ENCODE measurements at regions not wholly inside any gene's neighbourhood (a gene's known extent, or its start where the extent isn't known, plus 50 kb on each side); places are given as distances from the start of the nearest gene placed in this dataset.
A peak's percentile ranks its signal among the peaks of the same experiment; 100 is the strongest.
"Not testable (repeated sequence)": the region's sequence is repeated elsewhere in the genome, so short reads cannot be mapped to it uniquely, and the experiment has no call there.

GRCh38 chr1:244304656-244305055 is 147.1 kb downstream of the ADSS2 start:
- no peak for TF ChIP-seq ZNF274 (IDR thresholded peaks at IDR 0.05; ENCODE audit: low read depth, low read length)
- no peak overlapping the region for H3K4me3 ChIP-seq (ENCODE audit: low read length)

DNA sequence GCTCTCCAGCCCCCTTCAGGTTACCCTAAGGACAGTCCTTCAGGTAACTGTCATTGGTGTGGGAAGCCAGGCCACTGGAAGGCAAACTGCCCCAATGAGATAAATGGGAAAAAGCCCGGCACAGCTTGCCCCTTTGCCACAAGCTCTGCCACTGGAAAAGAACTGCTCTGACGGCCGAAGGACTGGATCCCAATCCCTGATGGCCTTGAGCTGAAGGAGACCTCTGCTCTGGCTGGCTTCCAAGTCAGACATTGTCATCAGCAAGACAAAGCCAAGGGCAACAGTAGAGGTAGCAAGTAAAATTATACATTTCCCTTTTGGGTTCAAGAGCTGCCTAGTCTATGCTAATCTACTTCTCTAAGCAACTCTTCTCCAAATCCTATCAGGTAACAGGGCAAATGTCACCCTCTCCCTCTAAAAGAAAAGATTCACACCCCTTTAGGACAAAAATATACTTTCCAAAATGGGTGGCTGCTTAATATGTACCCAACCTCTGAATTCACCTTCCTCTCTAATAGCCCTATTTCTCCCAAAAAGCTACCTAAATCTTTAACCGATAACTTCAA is 145.8 kb downstream of the ADSS2 start:
- TF ChIP-seq ZNF274 (IDR thresholded peaks at IDR 0.05; ENCODE audit: low read depth, low read length): no peak
- H3K4me3 ChIP-seq (ENCODE audit: low read length): no peak overlapping the region

- TF ChIP-seq ZNF274 (IDR thresholded peaks at IDR 0.05; ENCODE audit: low read depth, low read length): no peak
Observed at GRCh38 chr1:244306544-244306943, 145.2 kb downstream of the ADSS2 start.

DNA sequence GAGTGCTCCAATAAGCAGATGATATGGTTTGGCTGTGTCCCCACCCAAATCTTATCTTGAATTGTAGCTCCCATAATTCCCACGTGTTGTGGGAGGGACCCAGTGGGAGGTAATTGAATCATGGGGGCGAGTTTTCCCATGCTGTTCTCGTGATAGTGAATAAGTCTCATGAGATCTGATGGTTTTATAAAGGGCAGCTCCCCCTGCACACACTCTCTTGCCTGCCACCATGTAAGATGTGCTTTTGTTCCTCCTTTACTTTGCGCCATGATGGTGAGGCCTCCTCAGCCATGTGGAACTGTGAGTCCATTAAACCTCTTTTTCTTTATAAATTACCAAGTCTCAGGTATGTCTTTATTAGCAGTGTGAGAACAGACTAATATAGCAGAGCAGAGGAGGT is 142.5 kb downstream of the ADSS2 start:
- not testable (repeated sequence) for H3K4me3 ChIP-seq (ENCODE audit: low read length)

More at GRCh38 chr1:244306544-244306943, 145.2 kb downstream of the ADSS2 start:
- H3K4me3 ChIP-seq (ENCODE audit: low read length): no peak overlapping the region

DNA sequence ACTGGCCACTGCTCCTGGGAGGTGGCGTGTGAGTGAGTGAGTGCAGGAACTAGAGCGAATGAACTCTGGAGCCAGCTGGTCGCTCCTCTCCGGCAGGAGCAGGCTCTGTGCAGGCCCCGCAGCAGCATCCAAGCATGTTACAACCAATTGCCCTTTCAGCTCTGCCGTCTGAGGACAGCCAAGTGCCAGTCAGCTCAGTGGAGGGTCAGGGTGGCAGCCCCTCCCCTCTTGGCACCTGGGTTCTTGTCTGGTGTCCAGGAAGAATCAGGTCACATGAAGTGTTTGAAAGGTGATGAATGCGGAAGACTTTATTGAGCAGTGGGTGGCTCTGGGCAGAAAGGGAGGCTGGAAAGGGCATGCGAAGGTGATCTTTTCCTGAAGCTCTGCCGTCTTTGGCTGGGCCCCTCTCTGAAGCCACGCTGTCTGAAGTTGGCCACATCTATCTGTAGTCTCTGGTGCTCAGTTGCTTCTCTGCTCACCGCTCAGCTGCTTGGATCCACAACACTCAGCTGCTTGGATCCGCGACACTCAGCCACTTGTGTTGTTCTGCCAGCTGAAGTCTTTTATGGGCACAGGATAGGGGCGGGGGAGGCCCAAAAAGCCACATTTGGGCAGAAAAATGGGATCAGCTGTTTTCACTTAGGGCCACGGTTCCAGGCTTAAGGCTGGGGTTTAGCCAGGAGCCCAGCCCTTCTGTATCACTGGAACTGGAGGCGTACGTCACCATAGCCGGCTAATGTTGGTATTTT is 139.8 kb downstream of the ADSS2 start:
- TF ChIP-seq ZNF274 (IDR thresholded peaks at IDR 0.05; ENCODE audit: low read depth, low read length): no peak
- no peak overlapping the region for H3K4me3 ChIP-seq (ENCODE audit: low read length)

- H3K4me3 ChIP-seq (ENCODE audit: low read length): no peak overlapping the region
- no peak for TF ChIP-seq ZNF274 (IDR thresholded peaks at IDR 0.05; ENCODE audit: low read depth, low read length)
Observed at GRCh38 chr1:244313346-244313745, 138.4 kb downstream of the ADSS2 start.

DNA sequence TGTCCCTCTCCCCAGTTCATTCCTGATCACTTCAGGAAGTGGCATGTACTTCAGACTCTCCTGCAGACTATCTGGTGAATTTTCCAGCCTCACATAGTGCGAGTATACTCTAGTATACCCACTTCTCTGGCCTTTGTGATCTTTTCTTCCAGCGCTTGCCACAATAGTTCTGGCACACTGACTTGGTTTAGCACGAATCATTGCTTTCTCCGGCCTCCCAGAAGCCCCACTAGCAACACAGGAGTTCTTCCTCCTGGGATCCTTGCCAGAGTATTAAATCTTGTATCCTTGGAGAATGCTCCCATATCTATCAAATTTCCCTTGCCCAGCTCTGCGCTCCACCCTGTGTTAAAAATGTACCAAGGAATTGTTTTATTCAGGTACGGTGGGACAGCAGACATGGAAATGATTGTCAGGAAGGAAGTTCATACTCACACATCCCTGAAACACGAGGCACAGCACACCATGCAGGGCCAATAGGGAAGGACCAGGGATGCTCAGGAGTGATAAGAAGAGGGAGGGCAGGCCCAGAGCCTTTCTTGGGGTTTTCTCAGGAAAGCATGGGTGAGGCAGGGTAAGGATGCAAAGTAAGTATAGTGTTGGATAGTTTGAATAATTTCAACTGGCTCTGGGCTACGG is 136.7 kb downstream of the ADSS2 start:
- no peak overlapping the region for H3K4me3 ChIP-seq (ENCODE audit: low read length)
- no peak for TF ChIP-seq ZNF274 (IDR thresholded peaks at IDR 0.05; ENCODE audit: low read depth, low read length)

DNA sequence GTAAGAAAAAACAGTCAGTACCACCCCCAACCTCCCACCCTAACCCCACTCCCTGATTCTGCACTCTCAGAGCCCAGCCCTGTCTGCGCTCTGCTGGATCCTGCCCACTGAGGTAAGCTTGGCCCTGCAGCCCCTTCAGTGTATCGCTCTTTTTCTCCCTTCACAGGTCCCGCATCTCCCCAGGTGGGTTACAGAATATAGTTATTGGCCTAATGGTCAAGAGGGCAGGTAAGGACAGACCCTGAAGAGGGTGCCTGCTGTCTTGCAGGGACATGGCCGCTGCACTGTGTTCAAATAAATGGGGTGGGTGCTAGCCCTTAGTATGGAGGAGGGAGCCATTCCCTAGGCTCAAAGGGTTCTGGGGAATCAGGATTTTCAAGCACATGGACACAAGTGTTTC is 135.7 kb downstream of the ADSS2 start:
- no peak overlapping the region for H3K4me3 ChIP-seq (ENCODE audit: low read length)
- TF ChIP-seq ZNF274 (IDR thresholded peaks at IDR 0.05; ENCODE audit: low read depth, low read length): no peak

GRCh38 chr1:244316407-244316806 is 135.3 kb downstream of the ADSS2 start:
- TF ChIP-seq ZNF274 (IDR thresholded peaks at IDR 0.05; ENCODE audit: low read depth, low read length): no peak
- no peak overlapping the region for H3K4me3 ChIP-seq (ENCODE audit: low read length)

DNA sequence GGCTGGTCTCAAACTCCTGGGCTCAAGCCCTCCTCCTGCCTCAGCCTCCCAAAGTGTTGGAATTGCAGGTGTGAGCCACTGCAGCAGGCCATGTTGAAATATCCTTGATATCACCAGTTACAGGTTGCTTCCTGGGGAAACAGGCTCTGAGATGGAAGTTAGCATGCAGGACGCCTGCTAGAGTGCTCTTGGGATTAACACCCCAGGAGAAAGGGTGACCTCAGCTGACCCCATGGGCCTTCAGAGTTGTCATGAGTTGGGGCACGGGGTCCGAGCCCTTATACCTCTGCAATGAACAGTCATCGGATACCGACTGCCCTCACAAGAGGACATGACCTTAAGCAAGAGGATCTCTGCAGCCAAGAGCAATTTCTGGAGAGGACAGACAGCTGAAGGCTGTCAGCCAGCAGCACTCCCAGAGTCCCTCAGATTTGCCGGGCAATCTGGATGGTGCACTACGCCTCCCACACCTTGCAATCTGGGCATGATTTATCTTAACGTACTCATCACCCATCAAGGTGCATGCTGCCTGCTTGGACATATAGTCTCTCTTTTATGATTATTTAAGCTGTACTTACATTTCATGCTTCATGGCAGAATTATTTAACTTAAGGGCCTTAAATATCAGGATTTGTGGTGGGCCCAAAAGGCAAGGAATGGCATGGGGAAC is 134.6 kb downstream of the ADSS2 start:
- no peak overlapping the region for H3K4me3 ChIP-seq (ENCODE audit: low read length)
- no peak for TF ChIP-seq ZNF274 (IDR thresholded peaks at IDR 0.05; ENCODE audit: low read depth, low read length)

- TF ChIP-seq ZNF274 (IDR thresholded peaks at IDR 0.05; ENCODE audit: low read depth, low read length): no peak
- H3K4me3 ChIP-seq (ENCODE audit: low read length): no peak overlapping the region
Observed at GRCh38 chr1:244318078-244318477, 133.6 kb downstream of the ADSS2 start.

DNA sequence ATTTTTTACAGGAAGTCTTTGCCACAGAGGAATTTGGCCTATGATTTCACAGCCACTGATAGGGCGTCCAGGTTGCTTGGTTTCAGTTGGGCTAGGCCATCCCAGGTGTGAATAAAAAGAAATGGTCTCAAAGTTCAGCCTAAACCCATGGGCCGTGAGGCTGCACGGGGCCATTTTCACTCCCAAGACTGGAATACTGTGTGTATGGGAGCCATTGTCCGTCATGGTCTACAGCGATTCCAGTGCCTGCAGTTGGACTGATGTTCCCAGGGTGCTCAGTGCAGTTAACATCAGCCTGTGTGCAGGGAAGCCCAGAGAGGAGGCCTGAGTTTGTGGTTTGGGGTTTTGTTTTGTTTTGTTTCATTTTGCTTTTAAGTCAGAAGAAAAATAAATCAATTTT is 133.2 kb downstream of the ADSS2 start:
- H3K4me3 ChIP-seq (ENCODE audit: low read length): no peak overlapping the region
- no peak for TF ChIP-seq ZNF274 (IDR thresholded peaks at IDR 0.05; ENCODE audit: low read depth, low read length)

DNA sequence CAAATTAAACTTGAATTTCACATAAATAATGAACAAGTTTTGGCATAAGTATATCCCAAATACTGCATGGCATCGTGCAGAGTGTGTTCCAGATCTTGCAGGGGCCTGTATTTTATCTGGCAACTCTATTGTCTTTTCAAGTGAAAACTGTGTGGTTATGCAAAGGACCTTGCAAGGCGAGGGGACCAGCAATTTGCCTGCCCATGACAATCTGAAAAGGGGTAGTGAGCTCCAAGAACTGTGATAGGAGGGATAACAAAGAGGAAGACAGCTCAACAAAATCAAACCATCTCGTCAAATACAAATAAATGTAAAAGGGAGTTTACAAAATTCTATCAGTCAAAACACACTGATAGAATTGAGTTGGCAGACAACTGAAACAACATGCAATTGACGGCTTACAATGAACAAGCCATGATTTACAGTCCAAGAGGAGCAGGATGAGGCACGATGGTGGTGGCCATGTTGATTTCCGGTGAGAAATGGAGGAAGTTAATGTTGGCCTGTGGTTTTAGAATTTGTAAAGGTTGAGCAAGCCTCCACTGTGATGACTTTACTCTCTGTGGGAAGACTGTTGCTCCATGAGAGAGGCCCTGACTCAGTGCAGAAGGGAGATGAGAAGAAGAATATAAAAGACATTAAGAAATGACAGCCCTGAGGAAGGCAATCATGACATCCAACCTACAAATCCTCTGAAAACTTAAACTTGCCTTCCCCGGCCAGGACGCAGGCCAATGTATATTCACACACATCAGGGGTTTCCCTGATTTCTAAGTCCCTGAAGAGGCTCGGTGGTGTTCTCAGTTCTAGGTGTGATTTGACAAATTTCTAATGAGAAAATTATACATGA is 132.2 kb downstream of the ADSS2 start:
- peak overlapping the region; percentile 52; the same call in 1 of the 2 replicates for H3K4me3 ChIP-seq (ENCODE audit: low read length)
- TF ChIP-seq ZNF274 (IDR thresholded peaks at IDR 0.05; ENCODE audit: low read depth, low read length): no peak

GRCh38 chr1:244322181-244322580 is 129.5 kb downstream of the ADSS2 start:
- no peak for TF ChIP-seq ZNF274 (IDR thresholded peaks at IDR 0.05; ENCODE audit: low read depth, low read length)
- H3K4me3 ChIP-seq (ENCODE audit: low read length): no peak overlapping the region
